ENCODE measurements at regions not wholly inside any gene's neighbourhood (a gene's known extent, or its start where the extent isn't known, plus 50 kb on each side); places are given as distances from the start of the nearest gene placed in this dataset.
"Not testable (repeated sequence)": the region's sequence is repeated elsewhere in the genome, so short reads cannot be mapped to it uniquely, and the experiment has no call there.

GRCh38 chr19:28541029-28541428, 671.9 kb downstream of the UQCRFS1 start:
- no peaks in the 10 kb centered on the region for H3K4me1 ChIP-seq (replicated peaks; ENCODE audit: insufficient read depth)
- H3K27me3 ChIP-seq (ENCODE audit: insufficient read depth, low read depth) = peaks cover 37% of the 10 kb centered on the region
- no peak overlapping the region for H3K4me3 ChIP-seq
- CTCF ChIA-PET = no interaction called here
- TF ChIP-seq EZH2 (IDR thresholded peaks at IDR 0.05; ENCODE audit: low read depth) = no peak
- no peak for TF ChIP-seq CTCF (conservative IDR thresholded peaks at IDR 0.05)
- no peaks in the 10 kb centered on the region for H4K20me1 ChIP-seq (ENCODE audit: insufficient read depth)
- intact Hi-C loops (cut with micrococcal nuclease; ENCODE audit: unreplicated experiment) = no loop called here
- no peaks in the 10 kb centered on the region for H3K79me2 ChIP-seq (ENCODE audit: low read depth)
- no peaks in the 10 kb centered on the region for H3K36me3 ChIP-seq (ENCODE audit: low read depth)
- H3K9me3 ChIP-seq (ENCODE audit: insufficient read depth, low read depth) = no peaks in the 10 kb centered on the region
- BruUV-seq (replicated peaks) = no TSS peak
- no peak overlapping the region for H3K27ac ChIP-seq
- no peak for DNase-seq
- H2AFZ ChIP-seq = no peak overlapping the region
- no peak overlapping the region for H3K4me2 ChIP-seq
- POLR2A ChIA-PET (ENCODE audit: unreplicated experiment) = no interaction called here
- H3K9me2 ChIP-seq (ENCODE audit: insufficient read depth) = no peaks in the 10 kb centered on the region
- no peaks in the 10 kb centered on the region for H3F3A ChIP-seq (ENCODE audit: insufficient read depth, low read depth)

- H3K27me3 ChIP-seq (ENCODE audit: insufficient read depth, low read depth) = peaks cover 37% of the 10 kb centered on the region
- H3K9me2 ChIP-seq (ENCODE audit: insufficient read depth); H3K36me3 ChIP-seq (ENCODE audit: low read depth); BruUV-seq (replicated peaks); H3K9me3 ChIP-seq (ENCODE audit: insufficient read depth, low read depth); H3K27ac ChIP-seq; intact Hi-C loops (cut with micrococcal nuclease; ENCODE audit: unreplicated experiment); H3K4me1 ChIP-seq (replicated peaks; ENCODE audit: insufficient read depth); H3K79me2 ChIP-seq (ENCODE audit: low read depth); H2AFZ ChIP-seq; CTCF ChIA-PET; DNase-seq; H3K4me2 ChIP-seq; H3F3A ChIP-seq (ENCODE audit: insufficient read depth, low read depth); POLR2A ChIA-PET (ENCODE audit: unreplicated experiment); H3K4me3 ChIP-seq; H4K20me1 ChIP-seq (ENCODE audit: insufficient read depth): not testable (repeated sequence)
These were observed 672.6 kb downstream of the UQCRFS1 start for GRCh38 chr19:28540385-28540784.

GRCh38 chr19:28539759-28540158, 673.2 kb downstream of the UQCRFS1 start:
- no peak overlapping the region for H3K27ac ChIP-seq
- intact Hi-C loops (cut with micrococcal nuclease; ENCODE audit: unreplicated experiment) = no loop called here
- no peak for DNase-seq
- H3F3A ChIP-seq (ENCODE audit: insufficient read depth, low read depth) = no peaks in the 10 kb centered on the region
- BruUV-seq (replicated peaks) = no TSS peak
- H3K27me3 ChIP-seq (ENCODE audit: insufficient read depth, low read depth) = peaks cover 40% of the 10 kb centered on the region
- H3K4me1 ChIP-seq (replicated peaks; ENCODE audit: insufficient read depth) = no peaks in the 10 kb centered on the region
- CTCF ChIA-PET = no interaction called here
- H2AFZ ChIP-seq = no peak overlapping the region
- H3K9me3 ChIP-seq (ENCODE audit: insufficient read depth, low read depth) = no peaks in the 10 kb centered on the region
- no peak overlapping the region for H3K4me2 ChIP-seq
- no peaks in the 10 kb centered on the region for H3K36me3 ChIP-seq (ENCODE audit: low read depth)
- TF ChIP-seq CTCF (conservative IDR thresholded peaks at IDR 0.05) = no peak
- no peak for TF ChIP-seq EZH2 (IDR thresholded peaks at IDR 0.05; ENCODE audit: low read depth)
- no peaks in the 10 kb centered on the region for H4K20me1 ChIP-seq (ENCODE audit: insufficient read depth)
- H3K4me3 ChIP-seq = no peak overlapping the region
- POLR2A ChIA-PET (ENCODE audit: unreplicated experiment) = no interaction called here
- no peaks in the 10 kb centered on the region for H3K79me2 ChIP-seq (ENCODE audit: low read depth)
- H3K9me2 ChIP-seq (ENCODE audit: insufficient read depth) = no peaks in the 10 kb centered on the region

GRCh38 chr19:28538579-28538978, 674.4 kb downstream of the UQCRFS1 start:
- H3K36me3 ChIP-seq (ENCODE audit: low read depth); POLR2A ChIA-PET (ENCODE audit: unreplicated experiment); DNase-seq; H3K4me3 ChIP-seq; intact Hi-C loops (cut with micrococcal nuclease; ENCODE audit: unreplicated experiment); H3K27ac ChIP-seq; CTCF ChIA-PET; H3F3A ChIP-seq (ENCODE audit: insufficient read depth, low read depth); H3K4me1 ChIP-seq (replicated peaks; ENCODE audit: insufficient read depth); H3K79me2 ChIP-seq (ENCODE audit: low read depth); BruUV-seq (replicated peaks); H3K4me2 ChIP-seq; H3K9me3 ChIP-seq (ENCODE audit: insufficient read depth, low read depth); H2AFZ ChIP-seq; H3K9me2 ChIP-seq (ENCODE audit: insufficient read depth); H4K20me1 ChIP-seq (ENCODE audit: insufficient read depth): not testable (repeated sequence)
- H3K27me3 ChIP-seq (ENCODE audit: insufficient read depth, low read depth) = peaks cover 40% of the 10 kb centered on the region

Measured in PC-9 (cell line).